Trophoblast cell (in vitro differentiated cells and primary cell): ENCODE measurements at regions not wholly inside any gene's neighbourhood (a gene's known extent, or its start where the extent isn't known, plus 50 kb on each side); places are given as distances from the start of the nearest gene placed in this dataset.

Experiments used
- DNase-seq, 2 donors: peaks; one replicate each; pipeline ENCODE4 v3.0.0-alpha.2; 2016
- H2AFZ ChIP-seq: 2 replicates; pipeline ENCODE4 v1.6.1; 2013; ENCODE audit warnings: low read length, moderate library complexity, mild to moderate bottlenecking; ENCODE audit not compliant: insufficient read depth, poor library complexity
- H2AK5ac ChIP-seq: 2 replicates; pipeline ENCODE4 v1.6.1; 2013; ENCODE audit warnings: mild to moderate bottlenecking, low read length
- H2BK120ac ChIP-seq: 2 replicates; pipeline ENCODE4 v1.6.1; 2013; ENCODE audit warnings: low read length, mild to moderate bottlenecking, moderate library complexity; ENCODE audit not compliant: insufficient read depth, poor library complexity
- H2BK12ac ChIP-seq: 2 replicates; pipeline ENCODE4 v1.6.1; 2013; ENCODE audit warnings: mild to moderate bottlenecking, low read length, moderate library complexity
- H2BK5ac ChIP-seq: 2 replicates; pipeline ENCODE4 v1.6.1; 2013; ENCODE audit warnings: low read length, low read depth, moderate library complexity, mild to moderate bottlenecking; ENCODE audit not compliant: poor library complexity
- H3K14ac ChIP-seq: 2 replicates; pipeline ENCODE4 v1.6.1; 2013; ENCODE audit warnings: mild to moderate bottlenecking, low read length
- H3K18ac ChIP-seq: 2 replicates; pipeline ENCODE4 v1.6.1; 2013; ENCODE audit warnings: mild to moderate bottlenecking, low read length
- H3K23ac ChIP-seq: 2 replicates; pipeline ENCODE4 v1.6.1; 2013; ENCODE audit warnings: low read length
- H3K27ac ChIP-seq: 2 replicates; pipeline ENCODE4 v1.5.1; 2013; ENCODE audit warnings: low read depth, mild to moderate bottlenecking, inconsistent platforms, low read length, moderate library complexity
- H3K27me3 ChIP-seq: 2 replicates; pipeline ENCODE4 v1.6.1; 2013; ENCODE audit warnings: inconsistent platforms, mild to moderate bottlenecking, low read length, moderate library complexity; ENCODE audit not compliant: insufficient read depth
- H3K36me3 ChIP-seq, 2 experiments: 1 replicate in 1 of 2; 2 replicates in 1 of 2; pipeline ENCODE4 v1.6.1; 2013; ENCODE audit warnings: low read length in 2 of 2, mild to moderate bottlenecking in 2 of 2, moderate library complexity in 1 of 2; ENCODE audit not compliant: insufficient read depth in 2 of 2, control insufficient read depth in 1 of 2
- H3K4ac ChIP-seq: 2 replicates; pipeline ENCODE4 v1.6.1; 2013; ENCODE audit warnings: low read depth, mild to moderate bottlenecking, low read length, moderate library complexity
- H3K4me1 ChIP-seq, 2 experiments: 1 replicate in 1 of 2; 2 replicates in 1 of 2; pipeline ENCODE4 v1.6.1; 2013; ENCODE audit warnings: low read length in 2 of 2, mild to moderate bottlenecking in 2 of 2, moderate library complexity in 1 of 2; ENCODE audit not compliant: insufficient read depth in 2 of 2, control insufficient read depth in 1 of 2
- H3K4me2 ChIP-seq: 2 replicates; pipeline ENCODE4 v1.6.1; 2013; ENCODE audit warnings: inconsistent platforms, mild to moderate bottlenecking, low read length, moderate library complexity
- H3K4me3 ChIP-seq: 2 replicates; pipeline ENCODE4 v1.5.1; 2013; ENCODE audit warnings: mild to moderate bottlenecking, low read depth, low read length, inconsistent platforms
- H3K79me1 ChIP-seq: one replicate; pipeline ENCODE4 v1.6.1; 2013; ENCODE audit warnings: low read length
- H3K79me2 ChIP-seq: 2 replicates; pipeline ENCODE4 v1.6.1; 2013; ENCODE audit warnings: low read length, mild to moderate bottlenecking; ENCODE audit not compliant: control insufficient read depth, insufficient read depth, poor library complexity
- H3K9ac ChIP-seq: 2 replicates; pipeline ENCODE4 v1.6.1; 2013; ENCODE audit warnings: mild to moderate bottlenecking, low read length
- H3K9me3 ChIP-seq: 2 replicates; pipeline ENCODE4 v1.6.1; 2013; ENCODE audit warnings: low read depth, mild to moderate bottlenecking, control low read depth, inconsistent platforms, low read length; ENCODE audit not compliant: insufficient read depth
- H4K12ac ChIP-seq: 2 replicates; pipeline ENCODE4 v1.6.1; 2013; ENCODE audit warnings: low read depth, mild to moderate bottlenecking, low read length, moderate library complexity
- H4K8ac ChIP-seq: 2 replicates; pipeline ENCODE4 v1.6.1; 2013; ENCODE audit warnings: low read depth, mild to moderate bottlenecking, low read length, moderate library complexity
- H4K91ac ChIP-seq: one replicate; pipeline ENCODE4 v1.6.1; 2013; ENCODE audit warnings: low read depth, mild to moderate bottlenecking, low read length, moderate library complexity
- WGBS: extraction: QIAGEN DNeasy Blood & Tissue Kit; methylation state at CpG from one replicate; pipeline ENCODE4 v1.1.7; 2013; ENCODE audit warnings: missing lambda C conversion rate; ENCODE audit not compliant: insufficient read length, insufficient coverage; ENCODE audit errors: extremely low coverage; 5-methylcytosine and 5-hydroxymethylcytosine counted together

DNA sequence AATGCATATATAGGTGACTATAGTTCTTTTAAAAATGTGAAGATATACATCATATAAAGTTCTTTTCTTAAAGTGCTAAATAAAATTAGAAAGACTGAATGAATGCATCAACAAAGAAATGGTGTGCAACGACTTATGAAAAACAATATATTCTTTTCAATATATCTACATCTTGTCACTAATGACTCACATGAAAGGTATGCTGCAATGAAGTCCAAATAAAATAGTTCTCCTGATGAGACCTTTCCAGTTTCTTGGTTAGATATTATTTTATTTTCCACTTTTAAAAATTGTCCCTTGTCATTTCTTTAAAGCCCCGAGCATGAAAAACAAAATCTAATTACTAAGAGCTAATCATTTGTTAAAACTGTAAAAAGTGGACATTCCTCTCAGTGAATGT is 462.1 kb downstream of the PCDH11X start:
- Histone ChIP-seq H2AFZ (no peak overlapping the region), H3K18ac (no peak overlapping the region), H3K27ac (no peak overlapping the region), H3K4me3 (no peak overlapping the region), H3K9ac (no peak overlapping the region), H2BK120ac (no peak overlapping the region), H3K9me3 (no peaks in the 10 kb centered on the region), H3K4ac (no peak overlapping the region), H3K79me2 (no peaks in the 10 kb centered on the region), H3K4me1 (no peaks in the 10 kb centered on the region), H3K79me1 (no peaks in the 10 kb centered on the region), H3K36me3 (no peaks in the 10 kb centered on the region), H2AK5ac (no peak overlapping the region), H4K91ac (no peak overlapping the region), H2BK5ac (no peak overlapping the region), H4K12ac (no peak overlapping the region), H3K27me3 (no peaks in the 10 kb centered on the region), H3K23ac (no peak overlapping the region), H3K14ac (no peak overlapping the region), H4K8ac (no peak overlapping the region), H2BK12ac (no peak overlapping the region), H3K4me2 (no peak overlapping the region)
- DNase-seq: no peak
- no CpG with 5 or more reads among the region's 2 CpGs for WGBS

DNA sequence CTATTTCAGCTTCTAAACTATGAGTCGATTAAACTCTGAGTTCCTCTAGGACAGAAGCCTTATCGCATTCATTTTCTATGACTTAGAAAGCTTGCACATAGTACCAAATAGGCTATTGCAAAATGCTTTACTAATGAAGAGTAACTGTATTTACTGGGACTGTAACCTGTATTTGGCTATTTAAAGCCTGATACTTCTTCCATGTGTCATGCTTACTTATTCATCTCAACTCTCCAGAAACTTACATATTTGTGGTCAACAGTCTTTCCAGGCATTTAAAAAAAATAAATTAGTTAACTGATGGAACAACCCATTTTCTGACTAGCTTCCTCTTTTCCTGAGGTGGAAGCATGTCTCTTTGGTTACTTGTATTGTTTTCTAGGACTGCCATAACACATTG is 467.9 kb downstream of the PCDH11X start:
- no peaks in the 10 kb centered on the region for H3K36me3 ChIP-seq
- H2BK120ac ChIP-seq: no peak overlapping the region
- no peaks in the 10 kb centered on the region for H3K4me1 ChIP-seq
- H2AFZ ChIP-seq: no peak overlapping the region
- no peak overlapping the region for H2BK12ac ChIP-seq
- no peak overlapping the region for H3K23ac ChIP-seq
- no peak overlapping the region for H4K8ac ChIP-seq
- H3K4me2 ChIP-seq: no peak overlapping the region
- H2AK5ac ChIP-seq: no peak overlapping the region
- DNase-seq: peak; percentile 4 to 66
- WGBS: no CpG with 5 or more reads among the region's 2 CpGs
- H3K27ac ChIP-seq: no peak overlapping the region
- no peaks in the 10 kb centered on the region for H3K79me1 ChIP-seq
- no peak overlapping the region for H2BK5ac ChIP-seq
- H3K4ac ChIP-seq: no peak overlapping the region
- no peak overlapping the region for H3K4me3 ChIP-seq
- no peak overlapping the region for H3K14ac ChIP-seq
- no peaks in the 10 kb centered on the region for H3K79me2 ChIP-seq
- H3K9ac ChIP-seq: no peak overlapping the region
- H4K12ac ChIP-seq: no peak overlapping the region
- H3K9me3 ChIP-seq: no peaks in the 10 kb centered on the region
- no peaks in the 10 kb centered on the region for H3K27me3 ChIP-seq
- no peak overlapping the region for H3K18ac ChIP-seq
- no peak overlapping the region for H4K91ac ChIP-seq

DNA sequence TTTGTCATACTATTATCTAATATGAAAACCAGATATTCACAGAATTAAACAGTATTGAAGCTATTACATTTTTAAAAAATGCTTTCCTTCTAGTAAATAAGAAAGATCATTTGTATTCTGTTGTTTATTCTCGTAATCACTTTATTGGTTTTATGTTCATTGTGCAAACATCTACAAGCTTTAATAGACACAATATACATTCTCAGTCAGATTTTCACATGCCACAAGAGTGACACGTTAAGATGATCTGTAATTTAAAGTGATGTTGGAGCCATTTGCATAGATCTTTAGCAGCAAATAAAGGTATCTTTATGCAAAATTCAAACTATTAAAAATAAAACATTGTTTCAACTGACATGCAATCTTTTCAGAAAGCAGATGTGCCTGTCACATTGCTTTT is 469.9 kb downstream of the PCDH11X start:
- WGBS: no CpG with 5 or more reads among the region's 2 CpGs
- Histone ChIP-seq H4K12ac (no peak overlapping the region), H4K8ac (no peak overlapping the region), H3K23ac (no peak overlapping the region), H2BK120ac (no peak overlapping the region), H3K79me2 (no peaks in the 10 kb centered on the region), H3K36me3 (no peaks in the 10 kb centered on the region), H2AK5ac (no peak overlapping the region), H4K91ac (no peak overlapping the region), H3K9ac (no peak overlapping the region), H2AFZ (no peak overlapping the region), H3K4ac (no peak overlapping the region), H3K14ac (no peak overlapping the region), H3K27me3 (no peaks in the 10 kb centered on the region), H3K4me2 (no peak overlapping the region), H3K4me1 (no peaks in the 10 kb centered on the region), H3K79me1 (no peaks in the 10 kb centered on the region), H3K4me3 (no peak overlapping the region), H3K18ac (no peak overlapping the region), H2BK12ac (no peak overlapping the region), H2BK5ac (no peak overlapping the region), H3K9me3 (no peaks in the 10 kb centered on the region), H3K27ac (no peak overlapping the region)
- no peak for DNase-seq

DNA sequence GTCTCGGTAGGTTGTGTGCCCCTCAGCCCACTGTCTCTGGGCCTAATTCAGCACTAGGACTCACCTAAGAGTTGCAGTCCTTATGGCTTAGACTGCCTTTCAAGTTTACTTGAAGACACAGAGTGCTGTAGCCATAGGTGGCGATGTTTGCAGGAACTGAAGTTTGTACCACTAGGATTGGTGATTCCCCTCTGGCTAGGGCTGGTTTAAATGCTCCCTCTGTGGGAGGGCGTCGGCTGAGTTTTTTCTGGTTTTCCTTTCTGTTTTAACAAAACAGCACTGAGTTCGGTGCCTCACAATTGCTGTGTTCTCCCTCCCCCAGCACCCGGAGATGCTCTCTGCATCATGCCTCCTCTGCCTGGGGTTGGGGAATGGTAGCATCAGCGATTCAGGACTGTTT is 480.9 kb downstream of the PCDH11X start:
- H2AK5ac ChIP-seq: no peak overlapping the region
- H4K8ac ChIP-seq: no peak overlapping the region
- no peak overlapping the region for H3K4me2 ChIP-seq
- H3K36me3 ChIP-seq: no peaks in the 10 kb centered on the region
- no peak overlapping the region for H3K14ac ChIP-seq
- no peaks in the 10 kb centered on the region for H3K4me1 ChIP-seq
- no peaks in the 10 kb centered on the region for H3K79me2 ChIP-seq
- no peak overlapping the region for H3K27ac ChIP-seq
- no peak overlapping the region for H3K23ac ChIP-seq
- H3K27me3 ChIP-seq: no peaks in the 10 kb centered on the region
- H4K91ac ChIP-seq: no peak overlapping the region
- no peak overlapping the region for H2BK12ac ChIP-seq
- H3K9ac ChIP-seq: no peak overlapping the region
- no peak overlapping the region for H2BK120ac ChIP-seq
- H3K4ac ChIP-seq: no peak overlapping the region
- H2AFZ ChIP-seq: no peak overlapping the region
- no peak overlapping the region for H2BK5ac ChIP-seq
- no peaks in the 10 kb centered on the region for H3K79me1 ChIP-seq
- no CpG with 5 or more reads among the region's 7 CpGs for WGBS
- H3K4me3 ChIP-seq: no peak overlapping the region
- DNase-seq: no peak
- no peak overlapping the region for H4K12ac ChIP-seq
- peaks cover 2% of the 10 kb centered on the region for H3K9me3 ChIP-seq
- H3K18ac ChIP-seq: no peak overlapping the region
